GM20000 (cell line): ENCODE measurements at regions not wholly inside any gene's neighbourhood (a gene's known extent, or its start where the extent isn't known, plus 50 kb on each side); places are given as distances from the start of the nearest gene placed in this dataset.

Experiments used
- DNase-seq: peaks from one replicate; pipeline ENCODE4 v3.0.0; 2012; ENCODE audit warnings: low spot score
- TF ChIP-seq, protein P1 (sequence below): IDR thresholded peaks from 2 replicates; pipeline ENCODE4 v1.5.1; 2012; ENCODE audit warnings: mild to moderate bottlenecking, control low read depth; ENCODE audit errors: extremely low read depth, missing control alignments

GRCh38 chrX:13208281-13208935 lies 111.4 kb downstream of the ATXN3L start:
- TF ChIP-seq, protein P1, sequence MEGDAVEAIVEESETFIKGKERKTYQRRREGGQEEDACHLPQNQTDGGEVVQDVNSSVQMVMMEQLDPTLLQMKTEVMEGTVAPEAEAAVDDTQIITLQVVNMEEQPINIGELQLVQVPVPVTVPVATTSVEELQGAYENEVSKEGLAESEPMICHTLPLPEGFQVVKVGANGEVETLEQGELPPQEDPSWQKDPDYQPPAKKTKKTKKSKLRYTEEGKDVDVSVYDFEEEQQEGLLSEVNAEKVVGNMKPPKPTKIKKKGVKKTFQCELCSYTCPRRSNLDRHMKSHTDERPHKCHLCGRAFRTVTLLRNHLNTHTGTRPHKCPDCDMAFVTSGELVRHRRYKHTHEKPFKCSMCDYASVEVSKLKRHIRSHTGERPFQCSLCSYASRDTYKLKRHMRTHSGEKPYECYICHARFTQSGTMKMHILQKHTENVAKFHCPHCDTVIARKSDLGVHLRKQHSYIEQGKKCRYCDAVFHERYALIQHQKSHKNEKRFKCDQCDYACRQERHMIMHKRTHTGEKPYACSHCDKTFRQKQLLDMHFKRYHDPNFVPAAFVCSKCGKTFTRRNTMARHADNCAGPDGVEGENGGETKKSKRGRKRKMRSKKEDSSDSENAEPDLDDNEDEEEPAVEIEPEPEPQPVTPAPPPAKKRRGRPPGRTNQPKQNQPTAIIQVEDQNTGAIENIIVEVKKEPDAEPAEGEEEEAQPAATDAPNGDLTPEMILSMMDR, result no peak
- DNase-seq, result no peak

DNA sequence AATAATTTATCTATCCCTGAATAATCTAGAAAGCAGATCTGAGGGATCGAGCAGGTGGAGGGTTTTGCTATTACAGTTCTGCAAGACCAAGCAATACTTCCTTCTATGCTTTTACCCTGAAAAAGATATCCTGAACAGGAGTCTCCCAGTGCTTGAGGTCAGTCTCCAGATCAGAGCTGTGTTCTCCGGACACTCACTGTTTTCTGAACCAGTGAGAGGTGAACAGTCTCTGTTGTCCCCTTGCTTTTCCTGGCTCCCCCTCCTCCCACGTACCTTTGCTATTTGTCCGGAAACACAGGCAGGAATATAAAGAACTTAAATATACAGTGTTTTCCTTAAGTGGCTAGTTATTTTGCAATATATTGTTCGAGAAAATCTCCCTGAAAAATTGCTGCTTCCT lies 116.6 kb downstream of the ATXN3L start:
- DNase-seq, result no peak
- TF ChIP-seq, protein P1, result no peak

GRCh38 chrX:13201605-13202219 lies 118.1 kb downstream of the ATXN3L start:
- no peak for DNase-seq
- TF ChIP-seq, protein P1, result no peak

DNA sequence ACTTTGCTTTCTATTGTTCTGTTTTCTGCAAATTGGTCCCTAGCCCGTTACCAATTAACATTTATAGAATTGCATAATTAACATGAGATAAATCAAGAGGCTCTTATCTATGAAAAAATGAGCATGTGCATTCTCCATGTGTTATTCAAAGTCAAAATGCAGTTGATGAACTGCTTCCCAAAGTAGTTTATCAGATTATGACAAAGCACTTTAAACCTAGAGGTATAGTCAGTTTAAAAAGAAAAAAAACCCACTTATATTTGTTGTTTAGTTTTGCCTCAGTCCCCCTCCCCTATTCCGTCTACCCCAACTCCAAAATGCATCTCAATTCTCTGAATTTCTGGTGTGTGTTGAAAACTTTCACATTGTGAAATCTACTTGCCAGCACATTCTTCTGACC lies 119.5 kb downstream of the ATXN3L start:
- no peak for DNase-seq
- TF ChIP-seq, protein P1, result no peak

GRCh38 chrX:13198762-13199064 lies 121.1 kb downstream of the ATXN3L start:
- DNase-seq, result no peak
- TF ChIP-seq, protein P1, result no peak

- no peak for DNase-seq
- TF ChIP-seq, protein P1, result no peak
These were observed 121.6 kb downstream of the ATXN3L start for GRCh38 chrX:13198056-13198761.

- DNase-seq, result no peak
- TF ChIP-seq, protein P1, result no peak
These were observed 123.1 kb downstream of the ATXN3L start for GRCh38 chrX:13196782-13197181.
